Fibroblast of villous mesenchyme (primary cell): ENCODE measurements at regions not wholly inside any gene's neighbourhood (a gene's known extent, or its start where the extent isn't known, plus 50 kb on each side); places are given as distances from the start of the nearest gene placed in this dataset.

ENCODE experiments used
- DNase-seq: peaks from one replicate; pipeline ENCODE4 v3.0.0-alpha.2; 2010; ENCODE audit warnings: low read depth
- H3K4me3 ChIP-seq: 2 replicates; pipeline ENCODE4 v1.5.1; 2011; ENCODE audit warnings: low read depth, mild to moderate bottlenecking, low read length
- TF ChIP-seq, protein P1 (sequence below): IDR thresholded peaks from 2 replicates; pipeline ENCODE4 v1.5.1; 2012; ENCODE audit warnings: low read depth, mild to moderate bottlenecking, low read length; ENCODE audit not compliant: insufficient read depth

DNA sequence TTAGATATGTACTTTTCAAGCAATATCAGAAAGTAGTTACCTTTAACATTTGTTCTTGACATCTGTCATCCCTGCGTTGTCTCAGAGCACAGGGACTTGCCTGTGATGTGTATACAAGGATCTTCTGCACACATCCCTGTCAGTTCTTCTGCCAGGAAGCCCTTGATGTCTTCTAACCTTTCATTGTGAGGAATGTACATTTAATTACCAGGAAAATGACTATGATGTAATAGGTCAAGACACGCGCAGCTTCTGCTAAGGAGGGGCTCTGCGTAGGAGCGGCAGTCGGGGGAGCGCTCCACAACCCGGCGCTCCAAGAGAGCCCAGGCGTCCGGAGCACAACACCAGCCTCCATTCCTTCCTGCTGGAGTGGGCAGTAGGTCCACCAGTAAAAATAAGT is 119.7 kb downstream of the IRX2 start:
- TF ChIP-seq, protein P1, sequence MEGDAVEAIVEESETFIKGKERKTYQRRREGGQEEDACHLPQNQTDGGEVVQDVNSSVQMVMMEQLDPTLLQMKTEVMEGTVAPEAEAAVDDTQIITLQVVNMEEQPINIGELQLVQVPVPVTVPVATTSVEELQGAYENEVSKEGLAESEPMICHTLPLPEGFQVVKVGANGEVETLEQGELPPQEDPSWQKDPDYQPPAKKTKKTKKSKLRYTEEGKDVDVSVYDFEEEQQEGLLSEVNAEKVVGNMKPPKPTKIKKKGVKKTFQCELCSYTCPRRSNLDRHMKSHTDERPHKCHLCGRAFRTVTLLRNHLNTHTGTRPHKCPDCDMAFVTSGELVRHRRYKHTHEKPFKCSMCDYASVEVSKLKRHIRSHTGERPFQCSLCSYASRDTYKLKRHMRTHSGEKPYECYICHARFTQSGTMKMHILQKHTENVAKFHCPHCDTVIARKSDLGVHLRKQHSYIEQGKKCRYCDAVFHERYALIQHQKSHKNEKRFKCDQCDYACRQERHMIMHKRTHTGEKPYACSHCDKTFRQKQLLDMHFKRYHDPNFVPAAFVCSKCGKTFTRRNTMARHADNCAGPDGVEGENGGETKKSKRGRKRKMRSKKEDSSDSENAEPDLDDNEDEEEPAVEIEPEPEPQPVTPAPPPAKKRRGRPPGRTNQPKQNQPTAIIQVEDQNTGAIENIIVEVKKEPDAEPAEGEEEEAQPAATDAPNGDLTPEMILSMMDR = no peak
- DNase-seq = no peak
- H3K4me3 ChIP-seq = no peak overlapping the region

DNA sequence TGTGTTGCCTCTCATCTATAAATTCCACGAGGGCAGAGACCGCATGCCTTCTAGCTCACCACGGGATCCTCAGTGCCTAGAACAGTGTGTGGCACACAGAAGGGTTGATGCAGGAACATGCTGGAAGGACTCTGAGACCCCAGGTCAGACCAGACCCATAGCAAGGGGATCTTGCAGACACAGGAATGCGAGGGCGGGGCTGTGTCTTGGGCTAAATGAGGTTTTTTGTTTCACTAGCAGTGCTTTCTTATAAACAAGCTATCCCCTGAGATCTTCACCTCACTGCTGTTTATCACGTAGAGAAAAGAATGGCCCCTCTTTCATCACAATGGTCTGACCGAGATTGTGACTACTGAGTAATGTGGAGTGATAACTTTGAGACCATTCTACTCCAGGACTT is 122.4 kb downstream of the IRX2 start:
- TF ChIP-seq, protein P1 = no peak
- H3K4me3 ChIP-seq = no peak overlapping the region
- no peak for DNase-seq

DNA sequence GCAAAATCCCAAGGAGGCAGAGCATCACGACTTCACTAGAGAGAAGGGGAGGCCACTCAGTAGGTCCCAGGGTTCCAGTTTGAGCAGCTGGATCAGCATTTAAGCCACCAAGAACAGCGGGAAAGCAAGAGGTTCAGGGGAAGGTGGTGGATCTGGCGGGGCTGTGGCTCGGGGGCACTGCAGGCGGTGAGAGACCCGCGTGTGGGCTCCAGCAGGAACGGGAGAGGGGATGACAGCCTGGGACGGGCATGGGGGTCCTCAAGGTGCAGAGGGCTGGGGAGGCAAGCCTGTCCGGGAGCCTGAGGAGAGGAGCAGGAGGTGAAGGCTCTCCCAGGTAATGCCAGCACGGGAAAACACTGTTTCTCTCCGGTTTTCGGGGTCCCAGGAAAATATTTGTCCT is 123.6 kb downstream of the IRX2 start:
- TF ChIP-seq, protein P1 = no peak
- DNase-seq = no peak
- H3K4me3 ChIP-seq = no peak overlapping the region

DNA sequence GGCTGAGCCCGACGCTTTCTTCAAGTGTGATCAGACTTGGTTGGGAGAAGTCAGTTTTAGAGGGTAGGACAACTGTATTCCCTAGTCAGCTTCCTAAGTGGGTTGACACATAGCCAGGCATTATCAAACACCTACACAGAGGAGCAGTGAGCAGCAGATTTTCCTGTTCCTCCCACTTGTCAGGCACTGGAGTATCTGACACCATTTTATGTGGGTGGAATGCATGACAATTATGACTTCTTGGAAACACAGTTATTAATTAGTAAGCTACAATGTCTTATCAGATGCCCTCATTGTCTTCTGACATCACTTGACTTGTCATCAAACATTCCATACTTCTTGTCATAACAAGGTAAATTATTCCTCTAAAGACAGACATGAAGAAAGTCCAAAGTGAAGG is 124.9 kb downstream of the IRX2 start:
- no peak for DNase-seq
- TF ChIP-seq, protein P1 = no peak
- no peak overlapping the region for H3K4me3 ChIP-seq

DNA sequence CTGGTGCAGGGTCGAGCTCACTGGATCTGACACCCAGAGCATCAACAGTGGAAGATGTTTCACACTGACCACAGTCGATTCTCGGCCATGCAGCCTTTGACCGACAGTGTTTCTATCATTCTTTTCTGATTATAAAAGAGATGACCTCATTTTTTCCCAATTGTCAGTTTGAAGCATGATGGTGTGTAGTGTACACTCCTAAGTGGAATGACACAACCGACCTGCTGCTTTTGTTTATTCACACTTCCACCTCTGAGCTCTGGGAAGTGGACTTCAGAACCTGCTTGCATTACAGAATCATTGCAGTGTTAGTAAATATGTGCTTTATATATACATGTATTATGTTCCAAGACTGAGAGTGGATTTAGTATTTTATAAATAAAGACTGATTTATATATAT is 128.6 kb downstream of the IRX2 start:
- no peak for DNase-seq
- no peak overlapping the region for H3K4me3 ChIP-seq
- TF ChIP-seq, protein P1 = no peak

DNA sequence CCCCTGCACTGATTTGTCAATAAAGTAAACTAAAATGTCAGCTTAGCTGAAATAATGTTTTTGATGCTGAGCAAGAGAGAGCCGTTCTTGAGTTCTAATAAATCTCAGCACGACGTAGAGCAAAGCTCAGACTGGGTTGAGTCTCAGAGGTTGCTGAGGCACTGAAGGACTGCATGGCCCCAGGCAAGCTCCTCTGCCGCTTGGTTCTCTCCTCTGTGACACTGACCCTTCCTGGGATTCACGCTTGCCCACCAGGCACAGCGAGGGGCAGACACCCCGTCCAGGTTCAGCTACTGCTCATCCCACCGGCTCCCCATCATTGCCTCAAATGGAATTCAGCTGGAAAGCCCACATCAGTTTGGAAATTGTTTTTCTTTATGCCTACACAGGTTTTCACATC is 129.8 kb downstream of the IRX2 start:
- H3K4me3 ChIP-seq = no peak overlapping the region
- no peak for DNase-seq
- TF ChIP-seq, protein P1 = no peak

DNA sequence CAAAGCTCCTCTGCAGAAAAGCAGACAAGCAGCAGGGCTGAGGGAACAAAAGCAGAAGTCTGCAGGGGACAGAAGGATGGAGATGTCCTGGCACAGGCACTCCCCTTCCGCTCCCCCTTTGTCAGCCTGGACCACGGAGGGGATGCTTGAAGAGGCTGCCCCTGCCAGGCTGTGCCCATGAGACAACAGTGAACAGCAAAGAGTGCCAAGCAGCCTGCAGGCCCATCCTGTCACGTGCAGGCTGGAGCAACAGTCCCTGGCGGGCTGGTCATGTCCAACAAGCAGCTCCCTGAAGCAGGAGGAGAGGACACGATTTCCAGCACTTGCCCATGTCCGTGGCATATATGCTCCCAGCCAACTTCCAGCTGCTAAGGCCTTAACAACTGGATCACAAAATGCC is 132.3 kb downstream of the IRX2 start:
- TF ChIP-seq, protein P1 = no peak
- no peak overlapping the region for H3K4me3 ChIP-seq
- DNase-seq = no peak
